Mesenchymal stem cell (in vitro differentiated cells and primary cell): ENCODE measurements at regions not wholly inside any gene's neighbourhood (a gene's known extent, or its start where the extent isn't known, plus 50 kb on each side); places are given as distances from the start of the nearest gene placed in this dataset.
A peak's percentile ranks its signal among the peaks of the same experiment; 100 is the strongest.

ENCODE experiments used
- DNase-seq: peaks from one replicate; pipeline ENCODE4 v3.0.0-alpha.2; 2013
- H2AFZ ChIP-seq: one replicate; pipeline ENCODE4 v1.6.1; 2013; ENCODE audit warnings: low read depth, mild to moderate bottlenecking, control low read depth, inconsistent platforms, low read length, moderate library complexity
- H2AK5ac ChIP-seq: 2 replicates; pipeline ENCODE4 v1.6.1; 2013; ENCODE audit warnings: low read length, moderate library complexity, mild to moderate bottlenecking, inconsistent platforms; ENCODE audit not compliant: severe bottlenecking
- H2BK120ac ChIP-seq: one replicate; pipeline ENCODE4 v1.6.1; 2013; ENCODE audit warnings: low read depth, mild to moderate bottlenecking, inconsistent platforms, low read length, moderate library complexity
- H2BK12ac ChIP-seq, 2 experiments: one replicate each; pipeline ENCODE4 v1.6.1; 2013; ENCODE audit warnings: inconsistent platforms in 2 of 2, low read length in 2 of 2, mild to moderate bottlenecking in 2 of 2, moderate library complexity in 2 of 2, control low read depth in 1 of 2
- H2BK15ac ChIP-seq: one replicate; pipeline ENCODE4 v1.6.1; 2013; ENCODE audit warnings: mild to moderate bottlenecking, low read depth, inconsistent platforms; ENCODE audit not compliant: poor library complexity, severe bottlenecking
- H2BK5ac ChIP-seq: 2 replicates; pipeline ENCODE4 v1.6.1; 2013; ENCODE audit warnings: low read depth, mild to moderate bottlenecking, low read length, control low read depth, inconsistent platforms; ENCODE audit not compliant: poor library complexity, severe bottlenecking
- H3K14ac ChIP-seq, 2 experiments: one replicate each; pipeline ENCODE4 v1.6.1; 2013; ENCODE audit warnings: inconsistent platforms in 2 of 2, low read length in 2 of 2, control low read depth in 1 of 2, mild to moderate bottlenecking in 1 of 2, moderate library complexity in 1 of 2
- H3K18ac ChIP-seq, 2 experiments: one replicate each; pipeline ENCODE4 v1.6.1; 2013; ENCODE audit warnings: inconsistent platforms in 2 of 2, low read length in 2 of 2, control low read depth in 1 of 2, low read depth in 1 of 2, mild to moderate bottlenecking in 1 of 2
- H3K23ac ChIP-seq, 2 experiments: one replicate each; pipeline ENCODE4 v1.6.1; 2013; ENCODE audit warnings: inconsistent platforms in 2 of 2, low read length in 2 of 2, mild to moderate bottlenecking in 2 of 2, moderate library complexity in 2 of 2, control low read depth in 1 of 2
- H3K27ac ChIP-seq: 2 replicates; pipeline ENCODE4 v1.5.1; 2013; ENCODE audit warnings: mild to moderate bottlenecking, moderate library complexity, low read length, control low read depth, inconsistent platforms; ENCODE audit not compliant: poor library complexity, severe bottlenecking
- H3K27me3 ChIP-seq, 2 experiments: 2 replicates each; pipeline versions ENCODE4 v1.6.1 to v1.7.0; 2013; ENCODE audit warnings: low read length in 2 of 2, mild to moderate bottlenecking in 2 of 2, moderate library complexity in 2 of 2, control low read depth in 1 of 2, inconsistent platforms in 1 of 2; ENCODE audit not compliant: control insufficient read depth in 1 of 2, insufficient read depth in 1 of 2
- H3K36me3 ChIP-seq, 2 experiments: 2 replicates each; pipeline versions ENCODE4 v1.6.1 to v1.7.0; 2013; ENCODE audit warnings: low read length in 2 of 2, control low read depth in 1 of 2, inconsistent platforms in 1 of 2, low read depth in 1 of 2, mild to moderate bottlenecking in 1 of 2; ENCODE audit not compliant: insufficient read depth in 2 of 2, control insufficient read depth in 1 of 2
- H3K4ac ChIP-seq, 2 experiments: one replicate each; pipeline ENCODE4 v1.6.1; 2013; ENCODE audit warnings: inconsistent platforms in 2 of 2, low read length in 2 of 2, mild to moderate bottlenecking in 2 of 2, moderate library complexity in 2 of 2, control low read depth in 1 of 2, low read depth in 1 of 2
- H3K4me1 ChIP-seq: 2 replicates; pipeline ENCODE4 v1.6.1; 2013; ENCODE audit warnings: low read depth, low read length, control low read depth; ENCODE audit not compliant: control insufficient read depth, insufficient read depth
- H3K4me2 ChIP-seq: 2 replicates; pipeline ENCODE4 v1.6.1; 2013; ENCODE audit warnings: low read length, mild to moderate bottlenecking, inconsistent platforms; ENCODE audit not compliant: poor library complexity, severe bottlenecking
- H3K4me3 ChIP-seq, 2 experiments: 2 replicates each; pipeline versions ENCODE4 v1.5.1 to v1.7.0; 2013; ENCODE audit warnings: low read length in 2 of 2, mild to moderate bottlenecking in 2 of 2, control low read depth in 1 of 2, low read depth in 1 of 2; ENCODE audit not compliant: insufficient read depth in 1 of 2
- H3K79me1 ChIP-seq: replicated peaks from 2 replicates; pipeline ENCODE4 v1.6.1; 2013; ENCODE audit warnings: mild to moderate bottlenecking, control low read depth, low read length, inconsistent platforms; ENCODE audit not compliant: poor library complexity, severe bottlenecking
- H3K9ac ChIP-seq: 2 replicates; pipeline ENCODE4 v1.7.0; 2013; ENCODE audit warnings: mild to moderate bottlenecking, low read length, moderate library complexity
- H3K9me3 ChIP-seq: 2 replicates; pipeline ENCODE4 v1.7.0; 2013; ENCODE audit warnings: mild to moderate bottlenecking, low read length; ENCODE audit not compliant: control insufficient read depth
- H4K8ac ChIP-seq: one replicate; pipeline ENCODE4 v1.6.1; 2013; ENCODE audit warnings: inconsistent platforms, mild to moderate bottlenecking, low read length, moderate library complexity
- H4K91ac ChIP-seq: one replicate; pipeline ENCODE4 v1.6.1; 2013; ENCODE audit warnings: mild to moderate bottlenecking, low read length, inconsistent platforms
- WGBS: methylation state at CpG from one replicate; pipeline ENCODE4 v1.1.7; 2013; ENCODE audit warnings: mixed read lengths; 5-methylcytosine and 5-hydroxymethylcytosine counted together

DNA sequence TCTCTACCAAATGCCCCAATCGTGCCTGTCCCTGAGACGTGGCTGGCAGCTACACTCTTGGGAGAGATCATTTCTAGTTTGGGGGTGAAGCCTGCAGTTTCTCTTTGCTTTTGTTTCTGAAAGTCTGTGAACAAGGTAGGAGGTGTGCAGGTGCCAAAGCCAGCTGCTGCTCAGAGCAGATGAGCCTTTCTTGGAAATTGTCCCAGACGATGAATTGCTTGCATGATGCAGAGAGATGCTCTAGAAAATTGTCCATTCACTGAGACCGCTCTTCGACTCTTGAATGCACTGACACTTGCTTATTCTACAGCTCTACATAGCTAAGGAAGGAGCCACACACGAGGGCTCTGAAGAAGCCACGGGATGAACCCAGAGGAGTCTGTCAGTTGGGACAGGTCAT is 225.6 kb upstream of the E2F8 start:
- H3K27ac ChIP-seq = no peak overlapping the region
- DNase-seq = no peak
- H3K9ac ChIP-seq = no peak overlapping the region
- no peak overlapping the region for H4K8ac ChIP-seq
- H3K4me1 ChIP-seq = no peaks in the 10 kb centered on the region
- 92% methylated on average over 7 of the region's 7 CpGs for WGBS
- H3K23ac ChIP-seq = no peak overlapping the region
- H3K4me3 ChIP-seq = no peak overlapping the region
- H3K4me2 ChIP-seq = no peak overlapping the region
- H3K27me3 ChIP-seq = peaks cover 0 to 31% of the 10 kb centered on the region in 2 experiments
- H3K36me3 ChIP-seq = no peaks in the 10 kb centered on the region
- H2BK120ac ChIP-seq = no peak overlapping the region
- no peak overlapping the region for H3K4ac ChIP-seq
- no peak overlapping the region for H3K14ac ChIP-seq
- H2BK15ac ChIP-seq = no peak overlapping the region
- H2AFZ ChIP-seq = no peak overlapping the region
- no peak overlapping the region for H2BK5ac ChIP-seq
- no peak overlapping the region for H2AK5ac ChIP-seq
- H3K18ac ChIP-seq = no peak overlapping the region
- no peaks in the 10 kb centered on the region for H3K9me3 ChIP-seq
- no peak overlapping the region for H2BK12ac ChIP-seq
- no peaks in the 10 kb centered on the region for H3K79me1 ChIP-seq
- no peak overlapping the region for H4K91ac ChIP-seq

DNA sequence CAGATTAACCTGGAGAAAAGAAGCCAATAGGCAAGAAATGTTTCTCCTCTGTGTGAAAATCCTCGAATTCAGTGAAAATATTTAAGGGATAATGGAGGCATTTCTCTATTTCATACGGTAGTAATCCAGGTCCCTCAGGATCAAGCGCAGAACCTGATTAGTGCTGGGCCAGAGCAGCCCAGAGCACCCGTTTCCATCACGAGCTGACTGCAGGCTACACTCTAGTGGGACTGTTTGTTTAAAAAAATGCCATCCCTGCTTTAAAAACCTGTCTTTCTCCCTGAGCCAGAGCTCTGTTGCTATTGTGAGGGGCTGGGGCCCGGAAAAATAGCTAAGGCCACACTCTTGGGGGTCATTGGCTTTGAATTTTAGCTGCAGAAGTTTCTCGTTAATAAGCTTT is 223.2 kb upstream of the E2F8 start:
- Histone ChIP-seq H3K36me3 (no peaks in the 10 kb centered on the region), H3K4me1 (no peaks in the 10 kb centered on the region)

DNA sequence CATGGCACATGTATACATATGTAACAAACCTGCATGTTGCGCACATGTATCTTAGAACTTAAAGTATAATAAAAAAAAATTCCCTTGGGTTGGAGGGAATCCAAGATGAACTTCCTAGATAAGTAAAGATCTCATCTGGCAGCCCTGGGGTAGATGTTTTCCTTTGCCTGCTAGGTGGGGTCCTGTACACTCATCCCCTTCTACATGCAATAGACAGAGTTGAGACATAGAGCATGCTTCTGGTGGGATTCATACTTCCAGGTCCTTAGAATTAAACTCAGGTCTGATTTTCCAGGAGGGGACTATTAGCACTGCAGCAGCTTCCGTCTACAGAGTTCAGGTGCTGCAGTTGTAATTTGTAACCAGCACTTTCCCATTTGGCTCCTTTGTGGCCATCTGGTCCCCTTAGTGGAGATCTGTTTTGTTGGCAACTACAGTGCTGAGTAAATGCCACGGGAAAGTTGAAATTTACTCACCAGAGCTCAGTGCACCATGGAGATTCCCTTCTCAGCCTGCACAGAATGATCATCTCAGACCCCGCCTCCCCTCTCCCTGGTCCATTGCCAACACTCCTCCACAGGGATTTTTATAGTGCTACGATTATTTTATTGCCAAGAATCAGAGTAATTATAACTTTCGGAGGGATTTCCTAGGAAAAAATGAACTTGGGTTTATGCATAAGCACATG is 220.1 kb upstream of the E2F8 start:
- H3K79me1 ChIP-seq = no peaks in the 10 kb centered on the region
- H3K27ac ChIP-seq = no peak overlapping the region
- H3K23ac ChIP-seq = no peak overlapping the region
- H3K4ac ChIP-seq = no peak overlapping the region
- 93% methylated on average over 4 of the region's 6 CpGs for WGBS
- H3K4me3 ChIP-seq = peak overlapping the region in 1 of 2 experiments; percentile 1
- peak overlapping the region; percentile 54 for H3K9ac ChIP-seq
- no peaks in the 10 kb centered on the region for H3K36me3 ChIP-seq
- no peak overlapping the region for H2BK120ac ChIP-seq
- no peak overlapping the region for H4K8ac ChIP-seq
- no peak overlapping the region for H3K4me2 ChIP-seq
- no peak overlapping the region for H2AK5ac ChIP-seq
- H4K91ac ChIP-seq = no peak overlapping the region
- H3K4me1 ChIP-seq = no peaks in the 10 kb centered on the region
- no peak overlapping the region for H2AFZ ChIP-seq
- no peak overlapping the region for H3K14ac ChIP-seq
- no peak overlapping the region for H2BK15ac ChIP-seq
- H2BK5ac ChIP-seq = no peak overlapping the region
- H3K27me3 ChIP-seq = peaks cover 0 to 30% of the 10 kb centered on the region in 2 experiments
- no peaks in the 10 kb centered on the region for H3K9me3 ChIP-seq
- H2BK12ac ChIP-seq = no peak overlapping the region
- no peak overlapping the region for H3K18ac ChIP-seq
- DNase-seq = no peak

More for the DNA sequence above, 223.2 kb upstream of the E2F8 start:
- no peak overlapping the region for H3K23ac ChIP-seq
- WGBS = 79% methylated on average over 7 of the region's 7 CpGs
- H3K9me3 ChIP-seq = no peaks in the 10 kb centered on the region
- H2BK5ac ChIP-seq = no peak overlapping the region
- H2BK12ac ChIP-seq = no peak overlapping the region
- H2BK15ac ChIP-seq = no peak overlapping the region
- H2AK5ac ChIP-seq = no peak overlapping the region
- H2AFZ ChIP-seq = no peak overlapping the region
- no peak for DNase-seq
- H4K8ac ChIP-seq = no peak overlapping the region
- H3K14ac ChIP-seq = no peak overlapping the region
- H3K27me3 ChIP-seq = peaks cover 0 to 25% of the 10 kb centered on the region in 2 experiments
- H3K4me3 ChIP-seq = no peak overlapping the region
- H3K4ac ChIP-seq = no peak overlapping the region
- H3K79me1 ChIP-seq = no peaks in the 10 kb centered on the region
- no peak overlapping the region for H3K9ac ChIP-seq
- H3K4me2 ChIP-seq = no peak overlapping the region
- H4K91ac ChIP-seq = no peak overlapping the region
- no peak overlapping the region for H3K18ac ChIP-seq
- H3K27ac ChIP-seq = no peak overlapping the region
- H2BK120ac ChIP-seq = no peak overlapping the region

- H4K91ac ChIP-seq = peak overlapping the region; percentile 12
- no peak for DNase-seq
Measured at GRCh38 chr11:19459240-19459639, 218.5 kb upstream of the E2F8 start.

More at GRCh38 chr11:19459240-19459639, 218.5 kb upstream of the E2F8 start:
- Histone ChIP-seq H3K14ac (no peak overlapping the region), H3K9ac (no peak overlapping the region), H3K79me1 (no peaks in the 10 kb centered on the region), H3K23ac (no peak overlapping the region), H3K4me3 (no peak overlapping the region), H4K8ac (peak overlapping the region; percentile 14), H3K18ac (no peak overlapping the region), H2BK12ac (no peak overlapping the region), H3K27me3 (peaks cover 0 to 41% of the 10 kb centered on the region in 2 experiments), H3K4ac (no peak overlapping the region), H2AFZ (no peak overlapping the region), H3K9me3 (no peaks in the 10 kb centered on the region), H2AK5ac (no peak overlapping the region), H3K4me2 (no peak overlapping the region), H3K4me1 (no peaks in the 10 kb centered on the region), H3K27ac (no peak overlapping the region), H2BK15ac (no peak overlapping the region), H3K36me3 (no peaks in the 10 kb centered on the region), H2BK120ac (no peak overlapping the region), H2BK5ac (no peak overlapping the region)
